IgD-negative memory B cell (primary cell): ENCODE measurements at regions not wholly inside any gene's neighbourhood (a gene's known extent, or its start where the extent isn't known, plus 50 kb on each side); places are given as distances from the start of the nearest gene placed in this dataset.
"Not testable (repeated sequence)": the region's sequence is repeated elsewhere in the genome, so short reads cannot be mapped to it uniquely, and the experiment has no call there.

Experiments used
- H3K27ac Mint-ChIP-seq, 3 donors: one replicate each; pipeline ENCODE4 v1.8.0; 2020 to 2022; ENCODE audit warnings: mild to moderate bottlenecking in 3 of 3, mixed read lengths in 3 of 3, moderate library complexity in 1 of 3
- H3K27me3 Mint-ChIP-seq: one replicate; pipeline ENCODE4 v1.8.0; 2021; ENCODE audit warnings: mixed read lengths
- H3K36me3 Mint-ChIP-seq: one replicate; pipeline ENCODE4 v1.8.0; 2020; ENCODE audit warnings: mild to moderate bottlenecking, mixed read lengths
- H3K4me1 Mint-ChIP-seq, 3 donors: one replicate each; pipeline ENCODE4 v1.8.0; 2020 to 2022; ENCODE audit warnings: mixed read lengths in 3 of 3, mild to moderate bottlenecking in 1 of 3
- H3K4me3 Mint-ChIP-seq, 4 donors: one replicate each; pipeline ENCODE4 v1.8.0; 2020 to 2022; ENCODE audit warnings: mild to moderate bottlenecking in 4 of 4, mixed read lengths in 4 of 4, moderate library complexity in 3 of 4
- H3K9me3 Mint-ChIP-seq, 3 donors: one replicate each; pipeline ENCODE4 v1.8.0; 2020 to 2021; ENCODE audit warnings: mixed read lengths in 3 of 3, mild to moderate bottlenecking in 1 of 3

DNA sequence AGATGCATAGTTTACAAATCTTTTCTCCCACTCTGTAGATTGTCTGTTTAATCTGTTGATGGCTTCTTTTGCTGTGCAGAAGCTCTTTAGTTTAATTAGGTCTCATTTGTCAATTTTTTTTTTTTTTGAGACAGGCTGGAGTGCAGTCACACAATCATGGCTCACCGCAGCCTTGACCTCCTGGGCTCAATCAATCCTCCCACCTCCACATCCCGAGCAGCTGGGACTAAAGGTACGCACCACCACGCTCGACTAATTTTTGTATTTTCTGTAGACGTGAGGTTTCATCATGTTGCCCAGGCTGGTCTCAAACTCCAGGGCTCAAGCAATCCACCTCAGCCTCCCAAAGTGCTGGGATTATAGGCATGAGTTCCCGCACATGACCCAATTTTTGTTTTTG is 1655.8 kb downstream of the REEP3 start:
- H3K9me3 Mint-ChIP-seq = peaks cover 4 to 17% (median 10%) of the 10 kb centered on the region in 3 donors
- no peak overlapping the region for H3K4me3 Mint-ChIP-seq
- peaks cover 0 to 1% (median 0%) of the 10 kb centered on the region in 3 donors for H3K4me1 Mint-ChIP-seq
- no peak overlapping the region for H3K27ac Mint-ChIP-seq
- peaks cover 2% of the 10 kb centered on the region for H3K36me3 Mint-ChIP-seq
- H3K27me3 Mint-ChIP-seq = no peaks in the 10 kb centered on the region

DNA sequence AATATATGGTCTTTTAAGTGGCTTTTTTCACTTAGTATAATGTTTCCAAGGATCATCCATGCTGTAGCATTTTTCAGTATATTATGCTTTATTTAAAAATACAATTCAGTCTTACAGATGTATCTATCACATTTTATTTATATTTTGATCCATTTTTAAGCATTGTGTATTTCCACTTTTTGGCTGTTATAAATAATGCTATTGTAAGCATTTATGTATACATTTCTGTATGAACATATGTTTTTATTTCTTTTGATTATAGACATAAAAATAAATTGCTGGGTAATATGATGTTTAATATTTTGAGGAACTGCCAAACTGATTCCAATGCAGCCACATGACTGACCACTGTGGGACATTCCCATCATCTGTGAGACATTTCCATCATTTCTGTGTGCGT is 1662.0 kb downstream of the REEP3 start:
- peaks cover 7 to 10% (median 8%) of the 10 kb centered on the region in 3 donors for H3K9me3 Mint-ChIP-seq
- no peak overlapping the region for H3K27ac Mint-ChIP-seq
- no peaks in the 10 kb centered on the region for H3K27me3 Mint-ChIP-seq

GRCh38 chr10:65186668-65187067 is 1665.5 kb downstream of the REEP3 start:
- H3K4me1 Mint-ChIP-seq, H3K27me3 Mint-ChIP-seq, H3K36me3 Mint-ChIP-seq, H3K4me3 Mint-ChIP-seq, H3K27ac Mint-ChIP-seq, H3K9me3 Mint-ChIP-seq: not testable (repeated sequence)

More for the DNA sequence above, 1662.0 kb downstream of the REEP3 start:
- H3K4me1 Mint-ChIP-seq = peaks cover 0 to 1% (median 0%) of the 10 kb centered on the region in 3 donors
- no peak overlapping the region for H3K4me3 Mint-ChIP-seq
- peaks cover 2% of the 10 kb centered on the region for H3K36me3 Mint-ChIP-seq

DNA sequence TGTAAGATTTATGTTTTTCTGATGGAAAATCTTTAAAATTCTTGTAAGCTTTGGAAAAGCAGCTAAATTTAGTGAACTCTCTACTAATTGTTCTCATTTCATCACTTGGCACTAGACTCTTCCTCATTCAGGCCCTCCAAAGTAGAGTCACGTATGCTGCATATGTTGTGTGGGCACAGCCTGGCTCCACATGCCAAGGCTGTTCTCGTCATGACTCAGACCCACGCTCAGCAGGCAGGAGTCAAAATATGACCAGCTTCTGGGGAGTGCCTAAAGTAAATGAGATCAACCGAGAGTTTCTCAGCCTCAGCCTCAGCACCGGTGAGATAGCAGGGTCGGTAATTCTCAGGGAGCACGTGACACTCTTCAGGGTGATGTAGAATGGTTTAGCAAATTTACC is 1672.9 kb downstream of the REEP3 start:
- H3K4me3 Mint-ChIP-seq = no peak overlapping the region
- H3K9me3 Mint-ChIP-seq = peaks cover 0 to 2% (median 0%) of the 10 kb centered on the region in 3 donors
- H3K27ac Mint-ChIP-seq = no peak overlapping the region
- no peaks in the 10 kb centered on the region for H3K4me1 Mint-ChIP-seq
- H3K36me3 Mint-ChIP-seq = no peaks in the 10 kb centered on the region
- no peaks in the 10 kb centered on the region for H3K27me3 Mint-ChIP-seq

GRCh38 chr10:65194555-65194954 is 1673.4 kb downstream of the REEP3 start:
- H3K27ac Mint-ChIP-seq = no peak overlapping the region
- H3K36me3 Mint-ChIP-seq = no peaks in the 10 kb centered on the region
- H3K9me3 Mint-ChIP-seq = peaks cover 0 to 2% (median 1%) of the 10 kb centered on the region in 3 donors
- H3K4me3 Mint-ChIP-seq = no peak overlapping the region
- no peaks in the 10 kb centered on the region for H3K27me3 Mint-ChIP-seq
- H3K4me1 Mint-ChIP-seq = no peaks in the 10 kb centered on the region

DNA sequence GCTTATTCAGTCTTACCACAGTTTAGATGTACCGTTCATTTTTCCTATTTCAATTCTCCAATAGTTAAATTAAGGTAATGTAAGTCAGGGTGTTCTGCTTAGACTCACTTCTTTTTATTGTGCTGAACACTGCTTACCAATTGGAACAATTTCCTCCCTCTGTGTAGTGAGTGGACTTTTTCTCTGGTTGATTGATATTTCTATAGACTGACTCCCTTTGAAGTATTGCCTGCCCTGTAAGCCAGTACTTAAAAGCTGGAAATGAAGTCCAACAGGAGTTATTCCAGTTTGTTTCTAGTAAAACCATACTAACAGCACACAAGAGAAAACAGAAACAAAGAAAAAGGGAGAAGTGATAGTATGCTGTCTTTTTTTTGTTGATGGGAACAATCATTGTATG is 1674.9 kb downstream of the REEP3 start:
- H3K9me3 Mint-ChIP-seq = peaks cover under 1 to 2% (median 1%) of the 10 kb centered on the region in 3 donors
- no peaks in the 10 kb centered on the region for H3K27me3 Mint-ChIP-seq

GRCh38 chr10:65197935-65198334 is 1676.7 kb downstream of the REEP3 start:
- H3K27me3 Mint-ChIP-seq = no peaks in the 10 kb centered on the region
- no peaks in the 10 kb centered on the region for H3K36me3 Mint-ChIP-seq
- no peak overlapping the region for H3K27ac Mint-ChIP-seq

More for the DNA sequence above, 1674.9 kb downstream of the REEP3 start:
- Mint-ChIP-seq H3K36me3 (no peaks in the 10 kb centered on the region), H3K4me3 (no peak overlapping the region), H3K4me1 (no peaks in the 10 kb centered on the region), H3K27ac (no peak overlapping the region)

GRCh38 chr10:65201491-65201890 is 1680.3 kb downstream of the REEP3 start:
- Mint-ChIP-seq H3K4me1 (no peaks in the 10 kb centered on the region), H3K27me3 (no peaks in the 10 kb centered on the region), H3K36me3 (no peaks in the 10 kb centered on the region), H3K27ac (no peak overlapping the region), H3K9me3 (peaks cover 0 to 5% (median 1%) of the 10 kb centered on the region in 3 donors), H3K4me3 (no peak overlapping the region)

More at GRCh38 chr10:65197935-65198334, 1676.7 kb downstream of the REEP3 start:
- Mint-ChIP-seq H3K9me3 (peaks cover 1 to 5% (median 2%) of the 10 kb centered on the region in 3 donors), H3K4me3 (no peak overlapping the region), H3K4me1 (no peaks in the 10 kb centered on the region)

GRCh38 chr10:65204999-65205398 is 1683.8 kb downstream of the REEP3 start:
- Mint-ChIP-seq H3K27ac (no peak overlapping the region), H3K4me3 (no peak overlapping the region), H3K4me1 (no peaks in the 10 kb centered on the region), H3K9me3 (peaks cover 0 to 5% (median 0%) of the 10 kb centered on the region in 3 donors), H3K27me3 (no peaks in the 10 kb centered on the region), H3K36me3 (no peaks in the 10 kb centered on the region)

DNA sequence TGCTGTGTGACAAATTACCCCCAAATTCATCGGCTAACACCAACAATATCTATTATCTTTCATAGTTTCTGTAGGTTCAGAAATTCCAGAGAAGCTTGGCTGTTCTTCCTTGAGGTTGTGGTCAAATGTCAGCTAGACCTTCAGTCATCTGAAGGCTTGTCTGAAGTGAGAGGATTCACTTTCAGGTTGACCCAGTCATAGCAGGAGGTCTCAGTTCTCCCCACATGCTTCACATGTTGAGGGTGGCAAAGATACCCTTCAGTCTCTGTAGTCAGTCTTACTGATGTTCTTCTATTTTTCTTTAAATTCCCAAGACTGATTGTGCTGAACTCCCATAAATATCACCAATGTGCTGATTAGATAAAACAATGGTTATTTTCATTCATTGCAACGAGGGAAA is 1692.0 kb downstream of the REEP3 start:
- Mint-ChIP-seq H3K27ac (no peak overlapping the region), H3K36me3 (no peaks in the 10 kb centered on the region), H3K27me3 (no peaks in the 10 kb centered on the region), H3K9me3 (no peaks in the 10 kb centered on the region), H3K4me3 (no peak overlapping the region), H3K4me1 (no peaks in the 10 kb centered on the region)

DNA sequence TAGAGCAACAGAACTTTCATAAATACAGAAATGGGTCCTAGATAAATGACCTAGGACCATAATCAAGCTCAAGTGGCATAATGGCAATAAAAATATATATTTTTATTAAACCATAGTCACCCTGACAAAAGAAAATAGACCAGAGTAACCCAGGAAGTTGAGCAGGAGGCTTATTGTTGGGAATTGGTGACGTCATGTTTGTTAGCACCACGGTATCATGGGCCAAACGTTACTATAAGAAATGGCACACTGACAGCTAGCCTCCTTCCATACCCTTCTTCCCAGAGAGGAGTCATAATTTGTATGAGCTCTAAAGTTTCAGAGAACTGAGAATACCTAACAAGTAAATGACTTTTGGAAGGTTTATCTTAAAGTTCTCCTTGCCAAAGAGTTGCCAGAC is 1698.2 kb downstream of the REEP3 start:
- Mint-ChIP-seq H3K9me3 (peaks cover 0 to 3% (median 0%) of the 10 kb centered on the region in 3 donors), H3K4me3 (no peak overlapping the region), H3K27me3 (no peaks in the 10 kb centered on the region), H3K4me1 (no peaks in the 10 kb centered on the region), H3K27ac (no peak overlapping the region), H3K36me3 (no peaks in the 10 kb centered on the region)

DNA sequence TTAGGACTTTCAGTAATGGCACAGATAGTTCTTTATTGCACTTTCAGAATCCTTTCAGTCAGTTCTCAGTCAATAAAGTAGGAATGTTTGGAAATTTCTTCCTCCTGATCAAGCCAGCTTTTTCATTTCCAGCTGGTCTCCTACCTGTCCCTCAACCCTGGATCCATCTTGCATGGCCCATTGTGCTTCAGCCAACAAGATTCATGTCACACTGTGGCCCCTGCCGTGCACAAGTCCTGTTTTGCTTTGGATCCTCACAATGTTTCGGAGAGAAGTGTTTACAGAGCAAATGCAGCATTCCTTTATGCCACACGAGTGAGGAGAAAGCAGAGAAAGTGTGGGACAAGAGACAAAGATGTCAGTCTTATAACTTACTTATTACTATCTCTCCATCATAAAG is 1694.7 kb upstream of the LRRTM3 start:
- no peak overlapping the region for H3K27ac Mint-ChIP-seq
- no peaks in the 10 kb centered on the region for H3K36me3 Mint-ChIP-seq
- H3K9me3 Mint-ChIP-seq = peaks cover 0 to 4% (median 1%) of the 10 kb centered on the region in 3 donors
- no peaks in the 10 kb centered on the region for H3K27me3 Mint-ChIP-seq
- H3K4me3 Mint-ChIP-seq = no peak overlapping the region
- no peaks in the 10 kb centered on the region for H3K4me1 Mint-ChIP-seq

- no peaks in the 10 kb centered on the region for H3K27me3 Mint-ChIP-seq
These were observed 1691.6 kb upstream of the LRRTM3 start for GRCh38 chr10:65234261-65234660.

GRCh38 chr10:65235266-65235665 is 1690.6 kb upstream of the LRRTM3 start:
- Mint-ChIP-seq H3K4me3 (no peak overlapping the region), H3K27ac (no peak overlapping the region), H3K36me3 (no peaks in the 10 kb centered on the region), H3K27me3 (no peaks in the 10 kb centered on the region), H3K9me3 (peaks cover 1 to 4% (median 4%) of the 10 kb centered on the region in 3 donors), H3K4me1 (no peaks in the 10 kb centered on the region)

More at GRCh38 chr10:65234261-65234660, 1691.6 kb upstream of the LRRTM3 start:
- H3K27ac Mint-ChIP-seq = no peak overlapping the region
- H3K36me3 Mint-ChIP-seq = no peaks in the 10 kb centered on the region
- no peak overlapping the region for H3K4me3 Mint-ChIP-seq
- peaks cover 1 to 4% (median 4%) of the 10 kb centered on the region in 3 donors for H3K9me3 Mint-ChIP-seq
- no peaks in the 10 kb centered on the region for H3K4me1 Mint-ChIP-seq

GRCh38 chr10:65235846-65236245 is 1690.0 kb upstream of the LRRTM3 start:
- Mint-ChIP-seq H3K4me1 (no peaks in the 10 kb centered on the region), H3K27ac (no peak overlapping the region), H3K36me3 (no peaks in the 10 kb centered on the region), H3K9me3 (peaks cover 1 to 4% (median 4%) of the 10 kb centered on the region in 3 donors), H3K4me3 (no peak overlapping the region), H3K27me3 (no peaks in the 10 kb centered on the region)

GRCh38 chr10:65265451-65265954 is 1660.3 kb upstream of the LRRTM3 start:
- no peaks in the 10 kb centered on the region for H3K36me3 Mint-ChIP-seq
- H3K27me3 Mint-ChIP-seq = no peaks in the 10 kb centered on the region
- H3K27ac Mint-ChIP-seq = no peak overlapping the region
- H3K4me1 Mint-ChIP-seq = peaks cover 0 to 2% (median 0%) of the 10 kb centered on the region in 3 donors
- H3K9me3 Mint-ChIP-seq = peaks cover 1 to 5% (median 5%) of the 10 kb centered on the region in 3 donors
- H3K4me3 Mint-ChIP-seq = no peak overlapping the region
